ENCODE measurements at regions not wholly inside any gene's neighbourhood (a gene's known extent, or its start where the extent isn't known, plus 50 kb on each side); places are given as distances from the start of the nearest gene placed in this dataset.

- H3K4me3 ChIP-seq (ENCODE audit: low read depth, low read length) = no peak overlapping the region
- DNase-seq (ENCODE audit: low read depth) = peak; percentile 52
- TF ChIP-seq, protein P1, sequence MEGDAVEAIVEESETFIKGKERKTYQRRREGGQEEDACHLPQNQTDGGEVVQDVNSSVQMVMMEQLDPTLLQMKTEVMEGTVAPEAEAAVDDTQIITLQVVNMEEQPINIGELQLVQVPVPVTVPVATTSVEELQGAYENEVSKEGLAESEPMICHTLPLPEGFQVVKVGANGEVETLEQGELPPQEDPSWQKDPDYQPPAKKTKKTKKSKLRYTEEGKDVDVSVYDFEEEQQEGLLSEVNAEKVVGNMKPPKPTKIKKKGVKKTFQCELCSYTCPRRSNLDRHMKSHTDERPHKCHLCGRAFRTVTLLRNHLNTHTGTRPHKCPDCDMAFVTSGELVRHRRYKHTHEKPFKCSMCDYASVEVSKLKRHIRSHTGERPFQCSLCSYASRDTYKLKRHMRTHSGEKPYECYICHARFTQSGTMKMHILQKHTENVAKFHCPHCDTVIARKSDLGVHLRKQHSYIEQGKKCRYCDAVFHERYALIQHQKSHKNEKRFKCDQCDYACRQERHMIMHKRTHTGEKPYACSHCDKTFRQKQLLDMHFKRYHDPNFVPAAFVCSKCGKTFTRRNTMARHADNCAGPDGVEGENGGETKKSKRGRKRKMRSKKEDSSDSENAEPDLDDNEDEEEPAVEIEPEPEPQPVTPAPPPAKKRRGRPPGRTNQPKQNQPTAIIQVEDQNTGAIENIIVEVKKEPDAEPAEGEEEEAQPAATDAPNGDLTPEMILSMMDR (conservative IDR thresholded peaks at IDR 0.05; ENCODE audit: low read depth, low read length) = no peak
These were observed 97.1 kb upstream of the PTPN1 start for GRCh38 chr20:50413088-50413500.

DNA sequence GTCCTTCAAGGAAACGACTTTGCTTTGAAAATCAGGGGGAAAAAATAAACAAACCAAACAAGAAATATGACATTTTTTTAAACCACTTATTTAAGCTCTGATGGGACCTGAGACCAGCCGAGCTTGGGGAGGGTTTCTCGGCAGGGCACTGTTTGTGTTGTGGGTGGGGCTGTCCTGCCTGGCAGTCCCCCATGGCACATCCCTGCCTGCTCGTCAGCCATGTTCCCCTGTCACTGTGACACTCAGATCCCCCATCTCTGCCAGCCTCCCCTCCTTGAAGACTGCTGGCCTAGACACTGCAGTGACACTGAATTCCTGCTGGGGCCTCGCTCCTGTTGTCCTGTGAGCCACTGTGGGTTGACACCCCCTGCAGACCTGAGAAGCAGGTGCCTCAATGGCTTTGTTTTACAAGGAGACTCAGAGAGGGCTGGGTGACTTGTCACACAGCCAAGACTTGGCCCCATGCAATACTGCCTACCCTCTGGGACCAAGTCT lies 95.1 kb upstream of the PTPN1 start:
- no peak for DNase-seq (ENCODE audit: low read depth)
- TF ChIP-seq, protein P1 (conservative IDR thresholded peaks at IDR 0.05; ENCODE audit: low read depth, low read length) = no peak
- no peak overlapping the region for H3K4me3 ChIP-seq (ENCODE audit: low read depth, low read length)

- TF ChIP-seq, protein P1 (conservative IDR thresholded peaks at IDR 0.05; ENCODE audit: low read depth, low read length) = no peak
- peak; percentile 89 for DNase-seq (ENCODE audit: low read depth)
- H3K4me3 ChIP-seq (ENCODE audit: low read depth, low read length) = no peak overlapping the region
These were observed 94.5 kb upstream of the PTPN1 start for GRCh38 chr20:50415516-50416268.

DNA sequence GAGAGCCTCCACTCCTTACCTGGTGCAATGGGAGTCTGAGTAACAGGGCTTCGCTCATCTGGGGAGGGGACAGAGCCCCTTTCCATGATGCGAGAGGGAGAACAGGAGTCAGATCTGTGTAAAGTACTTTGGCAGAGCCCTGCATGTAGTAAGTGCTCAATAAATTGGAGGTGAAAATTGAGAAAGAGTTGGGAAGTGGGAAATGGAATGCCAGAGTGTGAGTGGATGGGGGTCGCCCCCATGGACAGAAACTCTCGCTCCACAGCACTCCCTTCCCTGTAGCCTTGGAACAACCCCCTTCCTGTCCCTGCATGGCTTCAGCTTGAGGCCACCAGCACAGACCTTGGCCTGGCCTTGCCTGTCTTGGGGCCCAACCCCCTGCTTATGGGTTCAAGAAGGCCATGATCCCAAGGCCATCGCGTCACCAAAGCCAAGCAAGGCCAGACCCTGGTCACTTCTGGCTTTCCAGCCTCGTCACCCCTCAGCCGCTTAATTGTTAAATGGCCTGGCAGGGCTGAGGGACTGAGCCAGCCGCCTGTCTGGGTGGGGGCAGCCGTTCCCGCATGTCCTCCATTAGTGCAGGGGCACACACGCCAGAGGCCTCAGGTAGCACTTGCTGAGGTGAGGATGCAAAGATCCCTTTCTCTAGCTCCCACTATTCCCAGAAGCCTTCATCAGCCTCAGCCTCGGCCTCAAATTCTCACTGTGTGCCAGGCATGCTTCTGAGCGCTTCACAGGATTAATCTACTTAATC lies 93.7 kb upstream of the PTPN1 start:
- TF ChIP-seq, protein P1 (conservative IDR thresholded peaks at IDR 0.05; ENCODE audit: low read depth, low read length) = no peak
- no peak overlapping the region for H3K4me3 ChIP-seq (ENCODE audit: low read depth, low read length)
- DNase-seq (ENCODE audit: low read depth) = no peak

GRCh38 chr20:50417023-50417329 lies 93.2 kb upstream of the PTPN1 start:
- TF ChIP-seq, protein P1 (conservative IDR thresholded peaks at IDR 0.05; ENCODE audit: low read depth, low read length) = no peak
- DNase-seq (ENCODE audit: low read depth) = no peak
- H3K4me3 ChIP-seq (ENCODE audit: low read depth, low read length) = no peak overlapping the region

GRCh38 chr20:50417484-50418235 lies 92.5 kb upstream of the PTPN1 start:
- TF ChIP-seq, protein P1 (conservative IDR thresholded peaks at IDR 0.05; ENCODE audit: low read depth, low read length) = no peak

More at GRCh38 chr20:50417484-50418235, 92.5 kb upstream of the PTPN1 start:
- DNase-seq (ENCODE audit: low read depth) = no peak
- no peak overlapping the region for H3K4me3 ChIP-seq (ENCODE audit: low read depth, low read length)

All from choroid plexus epithelial cell (primary cell).